Activated CD4-positive, alpha-beta T cell treated with anti-CD3 and anti-CD28 coated beads for 36 hours (primary cell): ENCODE measurements at regions not wholly inside any gene's neighbourhood (a gene's known extent, or its start where the extent isn't known, plus 50 kb on each side); places are given as distances from the start of the nearest gene placed in this dataset.
"Not testable (repeated sequence)": the region's sequence is repeated elsewhere in the genome, so short reads cannot be mapped to it uniquely, and the experiment has no call there.

Source experiments
- ATAC-seq: fragments of 200-7000 bp; cut with Tn5 transposase; one replicate; pipeline ENCODE4 v1.10.0; 2021; ENCODE audit warnings: mild to moderate bottlenecking, moderate library complexity
- CTCF ChIA-PET: fragments of 350-600 bp; sonication (Branson Sonifier 250); formaldehyde crosslinking; loops from one replicate; lab custom pipeline; 2021; ENCODE audit warnings: antibody characterized with exemption; lab: Charles Lee
- POLR2A ChIA-PET: fragments of 350-600 bp; sonication (Branson Sonifier 250); formaldehyde crosslinking; loops from one replicate; lab custom pipeline; 2021; ENCODE audit warnings: antibody characterized with exemption, inconsistent platforms; lab: Charles Lee
- DNase-seq: peaks from one replicate; pipeline ENCODE4 v3.0.0-alpha.2; 2020
- H3K27ac Mint-ChIP-seq: one replicate; pipeline ENCODE4 v1.8.0; 2021; ENCODE audit warnings: mixed read lengths
- H3K27me3 Mint-ChIP-seq: one replicate; pipeline ENCODE4 v1.8.0; 2021; ENCODE audit warnings: mixed read lengths
- H3K36me3 Mint-ChIP-seq: one replicate; pipeline ENCODE4 v1.8.0; 2021; ENCODE audit warnings: low read depth, mixed read lengths
- H3K4me1 Mint-ChIP-seq: one replicate; pipeline ENCODE4 v1.8.0; 2021; ENCODE audit warnings: mixed read lengths
- H3K4me3 Mint-ChIP-seq: one replicate; pipeline ENCODE4 v1.8.0; 2021; ENCODE audit warnings: mild to moderate bottlenecking, moderate library complexity, mixed read lengths
- H3K9me3 Mint-ChIP-seq: one replicate; pipeline ENCODE4 v1.8.0; 2021; ENCODE audit warnings: low read depth, mixed read lengths
- intact Hi-C, 2 experiments: fragments of 100-400 bp; cut with DNase I in 1 of 2; cut with micrococcal nuclease in 1 of 2; formaldehyde crosslinking; loops; one replicate each; pipeline versions ENCODE4 v1.14.2 to v1.15.1; 2022 to 2024; cut with DNase I, micrococcal nuclease

DNA sequence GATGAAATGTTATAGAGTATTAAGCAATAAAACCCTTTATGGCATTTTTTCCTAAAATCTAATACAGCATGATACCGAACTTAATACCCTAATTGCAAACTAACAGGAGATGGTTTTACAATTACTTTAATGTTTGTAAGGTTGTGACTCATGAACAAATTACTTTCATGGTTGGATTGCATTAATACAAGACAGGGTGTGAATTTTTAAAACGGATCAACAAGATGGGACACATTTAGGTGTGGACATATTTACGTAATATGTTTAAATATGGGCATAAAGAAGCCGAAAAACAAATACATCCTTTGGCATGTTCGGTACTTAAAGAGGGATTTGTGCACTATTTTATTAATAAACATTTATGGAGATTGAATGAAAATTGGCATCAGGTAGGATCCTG lies 168.3 kb upstream of the SPRY2 start:
- DNase-seq (no peak), ATAC-seq (no peak)
- ChIA-PET POLR2A (no interaction called here), CTCF (interaction anchor here (1.4 kb wide), 1 partner anchor 10 kb away, joined by 3 read pairs; no protein-coding TSS in a partner anchor)
- H3K27ac Mint-ChIP-seq = no peak overlapping the region
- intact Hi-C loops = no loop called here
- peaks cover 11% of the 10 kb centered on the region for H3K9me3 Mint-ChIP-seq
- no peaks in the 10 kb centered on the region for H3K27me3 Mint-ChIP-seq
- H3K4me1 Mint-ChIP-seq = no peaks in the 10 kb centered on the region
- no peaks in the 10 kb centered on the region for H3K36me3 Mint-ChIP-seq
- no peak overlapping the region for H3K4me3 Mint-ChIP-seq

DNA sequence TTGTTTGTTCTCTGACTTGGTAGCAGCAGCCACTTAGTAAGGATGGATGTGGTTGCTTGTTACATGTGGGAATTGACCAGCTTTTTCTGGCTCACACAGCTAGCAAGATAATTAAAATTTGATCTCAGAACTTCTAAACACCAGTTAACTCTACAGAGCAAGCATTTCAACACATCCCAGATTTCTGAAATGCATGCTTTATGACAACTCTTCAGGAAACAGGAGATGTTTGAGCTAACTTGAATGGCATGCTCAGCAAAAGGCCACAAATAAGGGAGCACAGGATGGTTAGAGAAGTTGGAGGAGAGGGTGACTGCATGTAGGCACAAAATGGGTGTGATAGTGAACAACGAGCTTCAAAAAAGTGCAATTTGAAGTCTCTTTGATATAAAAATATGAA lies 167.1 kb upstream of the SPRY2 start:
- POLR2A ChIA-PET = no interaction called here
- intact Hi-C loops = no loop called here
- no peak for DNase-seq

DNA sequence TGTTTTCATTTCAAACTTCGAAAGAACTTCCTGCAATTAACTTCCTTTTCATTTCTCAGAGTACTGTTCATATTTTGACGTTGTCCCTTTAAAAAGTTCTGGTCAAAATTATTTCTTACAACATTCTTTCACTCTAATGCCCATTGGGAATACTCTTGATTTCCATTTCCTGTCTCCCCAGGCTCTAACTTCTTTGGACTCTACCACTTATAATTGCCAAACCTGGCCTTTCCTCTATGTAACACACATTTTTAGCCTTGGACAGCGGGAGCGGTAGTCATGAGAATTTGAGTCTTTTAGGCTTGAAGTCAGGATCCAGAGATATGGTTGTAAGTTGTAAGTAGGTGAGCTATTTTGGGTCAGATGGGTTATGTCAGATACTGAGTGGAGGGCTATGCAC lies 163.5 kb upstream of the SPRY2 start:
- no peak overlapping the region for H3K27ac Mint-ChIP-seq
- no peaks in the 10 kb centered on the region for H3K36me3 Mint-ChIP-seq
- no peak for ATAC-seq
- H3K9me3 Mint-ChIP-seq = peaks cover 11% of the 10 kb centered on the region
- H3K4me1 Mint-ChIP-seq = no peaks in the 10 kb centered on the region
- no peak overlapping the region for H3K4me3 Mint-ChIP-seq
- CTCF ChIA-PET = no interaction called here
- POLR2A ChIA-PET = no interaction called here
- no peaks in the 10 kb centered on the region for H3K27me3 Mint-ChIP-seq
- intact Hi-C loops = no loop called here
- no peak for DNase-seq

More for the DNA sequence above, 167.1 kb upstream of the SPRY2 start:
- no peak overlapping the region for H3K4me3 Mint-ChIP-seq
- no peak overlapping the region for H3K27ac Mint-ChIP-seq
- H3K36me3 Mint-ChIP-seq = no peaks in the 10 kb centered on the region
- CTCF ChIA-PET = interaction anchor here (1.3 to 1.4 kb wide), 2 partner anchors 8 to 36 kb away, joined by 3 read pairs; no protein-coding TSS in a partner anchor
- no peaks in the 10 kb centered on the region for H3K27me3 Mint-ChIP-seq
- H3K4me1 Mint-ChIP-seq = no peaks in the 10 kb centered on the region
- H3K9me3 Mint-ChIP-seq = peaks cover 11% of the 10 kb centered on the region
- ATAC-seq = no peak

DNA sequence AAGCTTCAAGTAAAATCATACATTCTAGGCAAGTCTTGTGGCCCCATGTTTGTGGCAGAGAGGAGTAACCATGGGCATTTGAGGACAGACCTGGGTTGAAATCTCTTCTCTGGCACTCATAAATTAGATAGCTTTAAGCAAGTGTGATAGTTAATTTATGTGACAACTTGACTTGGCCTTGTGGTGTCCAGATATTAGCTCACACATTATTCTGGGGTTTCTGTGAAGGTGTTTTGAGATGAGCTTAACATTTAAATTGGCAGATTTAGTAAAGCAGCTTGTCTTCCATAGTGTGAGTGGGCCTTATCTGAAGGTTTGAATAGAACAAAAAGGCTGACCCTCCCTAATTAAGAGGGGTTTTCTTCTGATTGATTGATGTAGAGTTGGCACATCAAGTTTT lies 161.4 kb upstream of the SPRY2 start:
- H3K9me3 Mint-ChIP-seq = peaks cover 11% of the 10 kb centered on the region
- ChIA-PET POLR2A (no interaction called here), CTCF (no interaction called here)
- H3K27me3 Mint-ChIP-seq = no peaks in the 10 kb centered on the region
- ATAC-seq = no peak
- no peaks in the 10 kb centered on the region for H3K36me3 Mint-ChIP-seq
- H3K4me3 Mint-ChIP-seq = no peak overlapping the region
- no peaks in the 10 kb centered on the region for H3K4me1 Mint-ChIP-seq
- H3K27ac Mint-ChIP-seq = no peak overlapping the region
- intact Hi-C loops = no loop called here
- DNase-seq = no peak

DNA sequence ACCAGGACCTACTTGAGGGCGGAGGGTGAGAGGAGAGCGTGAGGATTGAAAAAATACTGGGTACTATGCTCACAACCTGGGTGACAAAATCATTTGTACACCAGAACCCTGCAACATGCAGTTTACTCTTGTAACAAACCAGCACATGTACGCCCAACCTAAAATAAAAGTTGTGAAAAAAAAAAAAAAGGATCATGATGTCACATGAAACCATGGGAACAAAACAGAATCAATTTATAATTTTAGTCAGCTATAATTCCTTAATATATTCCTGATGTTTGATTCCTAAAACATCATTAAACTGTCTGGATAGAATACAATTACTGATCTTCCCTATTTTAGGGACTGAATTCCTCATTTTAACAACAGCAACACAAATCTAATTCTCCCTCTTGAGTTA lies 160.6 kb upstream of the SPRY2 start:
- no peaks in the 10 kb centered on the region for H3K27me3 Mint-ChIP-seq
- peaks cover 7% of the 10 kb centered on the region for H3K9me3 Mint-ChIP-seq
- ChIA-PET POLR2A (no interaction called here), CTCF (no interaction called here)
- ATAC-seq = no peak
- H3K27ac Mint-ChIP-seq = no peak overlapping the region
- H3K4me1 Mint-ChIP-seq = no peaks in the 10 kb centered on the region
- no peaks in the 10 kb centered on the region for H3K36me3 Mint-ChIP-seq
- intact Hi-C loops = no loop called here
- DNase-seq = no peak
- no peak overlapping the region for H3K4me3 Mint-ChIP-seq

DNA sequence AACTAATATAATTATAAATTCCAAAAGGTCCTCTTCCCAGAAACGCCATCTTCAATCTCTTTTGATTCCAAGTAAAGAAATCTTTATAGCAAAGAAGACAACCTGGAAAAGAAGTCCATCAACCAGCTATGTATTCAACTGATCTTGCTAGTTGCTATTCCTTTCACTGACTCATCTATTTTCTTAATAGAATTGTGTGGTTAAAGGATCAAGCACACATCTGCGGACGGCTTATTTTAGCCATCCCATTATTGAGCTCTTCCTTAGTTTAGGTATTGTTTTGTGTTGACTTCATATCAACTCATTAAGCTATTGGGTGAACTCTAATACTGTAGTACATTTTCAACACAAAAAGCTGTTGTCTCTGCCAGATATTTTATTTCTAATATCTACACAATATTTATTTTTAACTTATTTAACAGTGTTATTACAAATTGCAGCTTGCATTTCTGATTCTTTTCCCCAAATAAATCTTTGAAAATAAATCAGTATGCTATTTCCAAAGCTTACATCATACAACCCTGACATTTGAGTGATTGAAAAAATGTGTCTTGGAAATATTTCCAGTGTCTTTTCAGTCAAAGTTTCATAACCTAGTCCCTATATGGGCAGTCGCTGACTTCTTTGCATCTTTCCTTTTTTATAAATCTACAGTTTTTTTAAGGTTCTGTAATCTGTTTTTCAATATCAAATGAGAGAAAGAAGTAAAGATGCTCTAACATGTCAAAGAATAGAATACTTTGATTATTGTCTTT lies 158.8 kb upstream of the SPRY2 start:
- Mint-ChIP-seq H3K27ac (no peak overlapping the region), H3K36me3 (no peaks in the 10 kb centered on the region)
- DNase-seq = no peak

DNA sequence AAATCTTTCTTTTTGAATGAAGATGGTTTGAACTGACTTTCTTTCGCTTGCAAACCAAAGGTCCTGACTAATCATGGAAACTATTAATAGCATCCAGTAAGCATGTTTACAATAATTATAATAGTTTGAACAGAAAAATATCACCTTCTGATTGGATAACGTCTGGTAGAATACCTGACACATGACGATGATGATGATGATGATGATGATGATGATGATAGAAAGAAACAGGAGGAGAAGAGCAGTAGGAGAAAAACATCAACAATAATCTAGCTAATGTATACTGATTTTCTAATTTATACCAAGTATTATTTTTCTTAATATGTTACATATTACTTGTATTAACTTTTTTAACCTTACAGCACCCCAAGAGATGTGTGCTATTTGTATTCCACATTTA lies 157.5 kb upstream of the SPRY2 start:
- Mint-ChIP-seq H3K9me3 (no peaks in the 10 kb centered on the region), H3K4me3 (no peak overlapping the region), H3K4me1 (no peaks in the 10 kb centered on the region), H3K27me3 (no peaks in the 10 kb centered on the region), H3K27ac (no peak overlapping the region), H3K36me3 (no peaks in the 10 kb centered on the region)
- ATAC-seq = no peak
- ChIA-PET CTCF (no interaction called here), POLR2A (no interaction called here)
- DNase-seq = no peak
- intact Hi-C loops = no loop called here

More for the DNA sequence above, 158.8 kb upstream of the SPRY2 start:
- Mint-ChIP-seq H3K4me1 (no peaks in the 10 kb centered on the region), H3K4me3 (no peak overlapping the region), H3K9me3 (no peaks in the 10 kb centered on the region), H3K27me3 (no peaks in the 10 kb centered on the region)
- no peak for ATAC-seq
- CTCF ChIA-PET = interaction anchor here (1.2 kb wide), 1 partner anchor 9 kb away, joined by 3 read pairs; no protein-coding TSS in a partner anchor
- intact Hi-C loops = no loop called here
- POLR2A ChIA-PET = no interaction called here

DNA sequence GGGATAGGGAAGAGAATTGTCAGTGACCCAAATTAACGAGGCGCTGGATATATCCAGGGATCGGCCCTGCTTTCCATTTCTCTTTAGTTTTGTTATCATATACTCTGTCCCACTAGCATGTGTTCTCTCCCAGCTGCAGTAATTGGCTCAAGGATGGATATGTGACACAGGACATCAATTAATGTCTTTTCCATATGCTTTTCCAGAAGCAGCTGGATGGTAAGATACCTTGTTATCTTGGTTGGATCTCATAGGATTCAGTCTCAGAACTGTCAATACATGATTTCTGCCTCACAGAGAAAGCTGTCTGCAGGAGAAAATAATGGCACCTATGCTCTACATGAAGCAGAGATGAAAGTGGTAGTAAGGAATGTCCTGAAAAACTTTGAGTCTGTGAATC lies 157.1 kb upstream of the SPRY2 start:
- intact Hi-C loops = no loop called here
- no peaks in the 10 kb centered on the region for H3K4me1 Mint-ChIP-seq
- H3K4me3 Mint-ChIP-seq = no peak overlapping the region
- POLR2A ChIA-PET = no interaction called here
- DNase-seq (no peak), ATAC-seq (no peak)
- CTCF ChIA-PET = no interaction called here
- H3K9me3 Mint-ChIP-seq = no peaks in the 10 kb centered on the region
- H3K36me3 Mint-ChIP-seq = no peaks in the 10 kb centered on the region
- no peaks in the 10 kb centered on the region for H3K27me3 Mint-ChIP-seq
- H3K27ac Mint-ChIP-seq = no peak overlapping the region

DNA sequence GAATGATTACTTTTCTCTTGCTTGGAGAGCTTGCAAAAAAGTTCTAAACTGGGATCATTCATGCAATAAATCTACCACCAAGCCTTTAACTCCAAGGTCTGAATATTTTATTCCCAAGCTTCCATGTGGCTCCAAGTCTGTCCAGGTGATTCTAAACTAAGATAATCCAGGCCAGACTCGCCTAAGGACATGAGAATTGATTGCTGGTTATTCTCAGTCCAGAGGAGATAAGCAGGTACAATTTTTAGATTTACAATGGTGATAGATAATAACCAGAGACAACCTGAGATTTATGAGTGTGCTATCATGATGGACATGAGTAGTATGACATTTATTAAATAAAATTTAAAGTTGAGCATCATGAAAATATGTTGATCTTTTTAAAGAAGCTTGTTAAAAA lies 156.5 kb upstream of the SPRY2 start:
- no peak for DNase-seq
- POLR2A ChIA-PET = no interaction called here
- Mint-ChIP-seq H3K36me3 (no peaks in the 10 kb centered on the region), H3K9me3 (no peaks in the 10 kb centered on the region), H3K27ac (no peak overlapping the region), H3K4me1 (no peaks in the 10 kb centered on the region), H3K4me3 (no peak overlapping the region), H3K27me3 (no peaks in the 10 kb centered on the region)
- ATAC-seq = no peak
- intact Hi-C loops = no loop called here
- CTCF ChIA-PET = interaction anchor here (0.6 kb wide), 1 partner anchor 30 kb away, joined by 3 read pairs; no protein-coding TSS in a partner anchor

DNA sequence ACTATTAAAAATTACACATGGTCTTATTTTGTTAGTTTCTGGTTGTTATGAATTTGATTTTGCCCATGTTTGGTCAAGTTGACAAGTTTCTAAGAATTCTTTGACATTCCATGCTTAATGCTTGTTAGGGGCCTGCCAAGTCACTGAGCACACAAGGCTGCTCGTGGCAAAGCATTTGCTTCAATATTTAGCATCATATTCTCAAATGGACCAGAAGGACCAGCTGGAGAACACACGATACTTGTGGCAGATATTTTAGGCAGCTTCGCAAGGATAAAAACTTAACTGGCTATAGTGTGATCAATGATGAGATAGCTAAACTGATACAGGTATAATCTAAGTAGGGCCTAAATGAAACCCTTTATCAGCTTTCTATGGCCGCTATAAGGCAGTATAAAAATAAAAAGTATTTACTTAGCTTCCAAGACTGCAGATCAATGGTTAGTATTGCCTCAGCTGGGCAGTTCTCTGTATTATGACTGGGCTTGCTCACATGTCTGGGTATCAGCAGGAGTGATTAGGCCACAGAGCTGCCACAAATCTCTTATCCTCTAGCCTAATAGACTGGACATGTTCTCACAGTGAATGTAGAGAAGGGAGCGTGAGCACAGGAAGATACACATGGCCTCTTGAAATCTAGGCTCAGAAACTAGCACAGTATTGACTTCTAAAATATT lies 155.9 kb upstream of the SPRY2 start:
- H3K4me3 Mint-ChIP-seq = no peak overlapping the region
- H3K27ac Mint-ChIP-seq = no peak overlapping the region
- H3K36me3 Mint-ChIP-seq = no peaks in the 10 kb centered on the region
- no peaks in the 10 kb centered on the region for H3K27me3 Mint-ChIP-seq
- H3K9me3 Mint-ChIP-seq = no peaks in the 10 kb centered on the region
- H3K4me1 Mint-ChIP-seq = no peaks in the 10 kb centered on the region
- no peak for ATAC-seq
- CTCF ChIA-PET = interaction anchor here (0.6 kb wide), 1 partner anchor 29 kb away, joined by 3 read pairs; no protein-coding TSS in a partner anchor
- DNase-seq = no peak
- POLR2A ChIA-PET = no interaction called here
- intact Hi-C loops = no loop called here

DNA sequence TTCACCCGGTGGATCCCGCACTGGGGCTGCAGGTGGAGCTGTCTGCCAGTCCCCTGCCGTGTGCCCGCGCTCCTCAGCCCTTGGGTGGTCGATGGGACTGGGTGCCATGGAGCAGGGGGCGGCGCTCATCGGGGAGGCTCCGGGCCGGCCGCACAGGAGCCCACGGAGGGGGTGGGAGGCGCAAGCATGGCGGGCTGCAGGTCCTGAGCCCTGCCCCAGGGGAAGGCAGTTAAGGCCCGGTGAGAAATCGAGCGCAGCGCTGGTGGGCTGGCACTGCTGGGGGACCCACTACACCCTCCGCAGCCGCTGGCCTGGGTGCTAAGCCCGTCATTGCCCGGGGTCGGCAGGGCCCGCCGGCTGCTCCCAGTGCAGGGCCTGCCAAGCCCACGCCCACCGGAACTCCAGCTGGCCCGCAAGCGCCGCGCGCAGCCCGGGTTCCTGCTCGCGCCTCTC lies 149.6 kb upstream of the SPRY2 start:
- ATAC-seq, intact Hi-C loops, CTCF ChIA-PET, H3K4me3 Mint-ChIP-seq, H3K27ac Mint-ChIP-seq, POLR2A ChIA-PET, H3K27me3 Mint-ChIP-seq, H3K4me1 Mint-ChIP-seq, DNase-seq, H3K9me3 Mint-ChIP-seq, H3K36me3 Mint-ChIP-seq: not testable (repeated sequence)

DNA sequence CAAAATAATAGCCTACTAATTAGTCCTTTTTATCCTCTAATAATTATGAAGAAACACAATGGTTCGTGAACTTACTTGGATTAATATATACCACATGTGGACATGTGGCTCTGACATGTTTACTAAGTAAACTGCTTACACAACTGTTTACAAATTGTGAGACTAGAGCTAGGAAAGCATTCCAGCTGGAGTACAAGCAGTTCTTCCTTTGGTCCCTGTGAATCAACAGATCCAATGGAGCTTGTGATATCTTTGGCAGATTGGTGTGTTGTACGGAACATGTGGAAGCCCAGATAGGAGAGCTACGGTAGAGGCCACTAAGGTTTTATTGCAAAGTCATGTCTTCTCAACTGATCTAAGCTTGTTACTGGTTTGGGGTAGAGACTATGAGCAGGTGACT lies 145.5 kb upstream of the SPRY2 start:
- ChIA-PET POLR2A (no interaction called here), CTCF (interaction anchor here (1.1 kb wide), 1 partner anchor 8 kb away, joined by 3 read pairs; no protein-coding TSS in a partner anchor)
- no peaks in the 10 kb centered on the region for H3K9me3 Mint-ChIP-seq
- H3K27ac Mint-ChIP-seq = no peak overlapping the region
- DNase-seq (no peak), ATAC-seq (no peak)
- H3K27me3 Mint-ChIP-seq = no peaks in the 10 kb centered on the region
- H3K4me1 Mint-ChIP-seq = no peaks in the 10 kb centered on the region
- intact Hi-C loops = no loop called here
- no peaks in the 10 kb centered on the region for H3K36me3 Mint-ChIP-seq
- H3K4me3 Mint-ChIP-seq = no peak overlapping the region
